H1 (cell line): ENCODE measurements at regions not wholly inside any gene's neighbourhood (a gene's known extent, or its start where the extent isn't known, plus 50 kb on each side); places are given as distances from the start of the nearest gene placed in this dataset.

Experiments
- CTCF ChIA-PET: fragments of 300-600 bp; sonication (Branson Sonifier 250); formaldehyde crosslinking; loops from one replicate; lab custom pipeline; 2021; ENCODE audit not compliant: partially characterized antibody; lab: Charles Lee
- POLR2A ChIA-PET: fragments of 300-600 bp; sonication (Branson Sonifier 250); formaldehyde crosslinking; loops from one replicate; lab custom pipeline; 2021; ENCODE audit warnings: inconsistent platforms; ENCODE audit not compliant: partially characterized antibody; lab: Charles Lee
- DNase-seq, 2 experiments: peaks; one replicate each; pipeline versions ENCODE4 v3.0.0 to v3.0.0-alpha.2; 2010 to 2022; ENCODE audit warnings: low spot score in 2 of 2, low read depth in 1 of 2, mixed read lengths in 1 of 2
- FAIRE-seq: peaks from 2 replicates; lab custom pipeline; 2011; peaks lifted over from hg19 to GRCh38; lab: Jason Lieb, UNC
- H2AFZ ChIP-seq: 2 replicates; pipeline ENCODE4 v1.8.1; 2012; ENCODE audit warnings: low read length, inconsistent platforms
- H2AK5ac ChIP-seq: 2 replicates; pipeline ENCODE4 v1.6.1; 2013; ENCODE audit warnings: low read depth, low read length
- H2BK120ac ChIP-seq: replicated peaks from 2 replicates; pipeline ENCODE3; 2013; ENCODE audit warnings: low read depth, low read length, inconsistent platforms
- H2BK12ac ChIP-seq: 2 replicates; pipeline ENCODE4 v1.6.1; 2013; ENCODE audit warnings: low read depth, low read length
- H2BK15ac ChIP-seq: 2 replicates; pipeline ENCODE4 v1.6.1; 2013; ENCODE audit warnings: low read length
- H2BK20ac ChIP-seq: 2 replicates; pipeline ENCODE4 v1.6.1; 2013; ENCODE audit warnings: low read length
- H2BK5ac ChIP-seq: 2 replicates; pipeline ENCODE4 v1.6.1; 2013; ENCODE audit warnings: low read depth, low read length
- H3K14ac ChIP-seq: 2 replicates; pipeline ENCODE4 v1.6.1; 2013; ENCODE audit warnings: inconsistent platforms; ENCODE audit not compliant: insufficient read length
- H3K18ac ChIP-seq: 2 replicates; pipeline ENCODE4 v1.6.1; 2013; ENCODE audit warnings: low read length; ENCODE audit errors: extremely low read depth
- H3K23ac ChIP-seq: 2 replicates; pipeline ENCODE4 v1.6.1; 2013; ENCODE audit warnings: inconsistent platforms; ENCODE audit not compliant: insufficient read length
- H3K23me2 ChIP-seq: 2 replicates; pipeline ENCODE4 v1.6.1; 2013; ENCODE audit warnings: low read depth, low read length
- H3K27ac ChIP-seq: 2 replicates; pipeline ENCODE4 v1.6.1; 2011; ENCODE audit warnings: low read depth, low read length, inconsistent platforms
- H3K27me3 ChIP-seq, 4 experiments: replicated peaks in 1 of 4; 1 replicate in 1 of 4; 2 replicates in 3 of 4; pipeline versions ENCODE4 v1.6.1 to v1.8.1; 2011 to 2013; ENCODE audit warnings: low read length in 3 of 4, mild to moderate bottlenecking in 3 of 4, inconsistent platforms in 2 of 4, mixed read lengths in 2 of 4, moderate library complexity in 1 of 4; ENCODE audit not compliant: control insufficient read depth in 3 of 4, insufficient read depth in 3 of 4; ENCODE audit errors: extremely low read depth in 1 of 4
- H3K36me3 ChIP-seq, 4 experiments: 2 replicates each; pipeline versions ENCODE4 v1.6.1 to v1.8.1; 2011 to 2013; ENCODE audit warnings: mild to moderate bottlenecking in 4 of 4, low read length in 3 of 4, moderate library complexity in 2 of 4, control low read depth in 1 of 4, inconsistent platforms in 1 of 4; ENCODE audit not compliant: insufficient read depth in 4 of 4, control insufficient read depth in 2 of 4
- H3K4ac ChIP-seq: replicated peaks from 2 replicates; pipeline ENCODE3; 2013; ENCODE audit warnings: low read length, low read depth, mixed read lengths, inconsistent platforms; ENCODE audit not compliant: insufficient read length
- H3K4me1 ChIP-seq, 4 experiments: replicated peaks in 1 of 4; 1 replicate in 1 of 4; 2 replicates in 3 of 4; pipeline versions ENCODE4 v1.6.1 to v1.8.1; 2011 to 2013; ENCODE audit warnings: low read length in 3 of 4, inconsistent platforms in 2 of 4, mixed read lengths in 1 of 4; ENCODE audit not compliant: insufficient read depth in 4 of 4, control insufficient read depth in 3 of 4
- H3K4me2 ChIP-seq, 2 experiments: 2 replicates each; pipeline versions ENCODE4 v1.6.1 to v1.8.1; 2011 to 2013; ENCODE audit warnings: low read depth in 2 of 2, low read length in 2 of 2, control low read depth in 1 of 2, inconsistent platforms in 1 of 2, mild to moderate bottlenecking in 1 of 2; ENCODE audit not compliant: insufficient read depth in 1 of 2
- H3K4me3 ChIP-seq, 4 experiments: fragments of 200-600, 300-600 bp in 1 of 4; sonication (generic), shearing (Covaris generic), sonication (Bioruptor Twin) in 1 of 4; 2 replicates each; pipeline versions ENCODE4 v1.5.1 to v1.8.1; 2011 to 2016; ENCODE audit warnings: low read length in 4 of 4, low read depth in 3 of 4, control low read depth in 2 of 4, inconsistent platforms in 2 of 4, mild to moderate bottlenecking in 2 of 4, mixed read lengths in 1 of 4, moderate library complexity in 1 of 4; ENCODE audit not compliant: insufficient read depth in 2 of 4; ENCODE audit errors: extremely low read depth in 1 of 4
- H3K56ac ChIP-seq: replicated peaks from 2 replicates; pipeline ENCODE3; 2013; ENCODE audit warnings: low read depth, mild to moderate bottlenecking, mixed read lengths, low read length, inconsistent platforms; ENCODE audit not compliant: insufficient read length
- H3K79me1 ChIP-seq: 2 replicates; pipeline ENCODE4 v1.6.1; 2013; ENCODE audit warnings: low read depth, low read length, control low read depth
- H3K79me2 ChIP-seq, 2 experiments: 2 replicates each; pipeline versions ENCODE4 v1.6.1 to v1.8.1; 2012 to 2013; ENCODE audit warnings: low read length in 2 of 2, mild to moderate bottlenecking in 2 of 2, inconsistent platforms in 1 of 2; ENCODE audit not compliant: insufficient read depth in 2 of 2, control insufficient read depth in 1 of 2
- H3K9ac ChIP-seq, 4 experiments: replicated peaks in 1 of 4; 1 replicate in 1 of 4; 2 replicates in 3 of 4; pipeline versions ENCODE4 v1.6.1 to v1.8.1; 2011 to 2013; ENCODE audit warnings: low read depth in 3 of 4, low read length in 3 of 4, control low read depth in 2 of 4, mild to moderate bottlenecking in 2 of 4, moderate library complexity in 2 of 4, inconsistent platforms in 1 of 4; ENCODE audit errors: extremely low read depth in 1 of 4
- H3K9me3 ChIP-seq, 2 experiments: 2 replicates each; pipeline versions ENCODE4 v1.6.1 to v1.8.1; 2012 to 2013; ENCODE audit warnings: mild to moderate bottlenecking in 2 of 2, moderate library complexity in 2 of 2, control low read depth in 1 of 2, inconsistent platforms in 1 of 2, low read depth in 1 of 2, low read length in 1 of 2, mixed read lengths in 1 of 2; ENCODE audit not compliant: insufficient read depth in 2 of 2
- H4K20me1 ChIP-seq, 2 experiments: replicated peaks in 1 of 2; 2 replicates each; pipeline versions ENCODE3 to v1.8.1; 2011 to 2013; ENCODE audit warnings: inconsistent platforms in 2 of 2, low read length in 2 of 2, mild to moderate bottlenecking in 1 of 2; ENCODE audit not compliant: insufficient read depth in 2 of 2, control insufficient read depth in 1 of 2
- H4K5ac ChIP-seq: 2 replicates; pipeline ENCODE4 v1.6.1; 2013; ENCODE audit warnings: low read length, low read depth, mixed read lengths, inconsistent platforms; ENCODE audit not compliant: insufficient read length
- H4K8ac ChIP-seq: 2 replicates; pipeline ENCODE4 v1.8.0; 2013; ENCODE audit warnings: mild to moderate bottlenecking, moderate library complexity, low read length, inconsistent platforms; ENCODE audit not compliant: insufficient read depth; ENCODE audit errors: extremely low read depth
- H4K91ac ChIP-seq: replicated peaks from 2 replicates; pipeline ENCODE3; 2013; ENCODE audit warnings: low read length, mixed read lengths, inconsistent platforms; ENCODE audit not compliant: insufficient read length
- ASH2L ChIP-seq: fragments of 200-600, 300-600 bp; sonication (generic); IDR thresholded peaks from one replicate; pipeline ENCODE4 v1.7.1; 2017; ENCODE audit warnings: low read length
- CEBPB ChIP-seq: IDR thresholded peaks from 2 replicates; pipeline ENCODE4 v1.6.1; 2012; ENCODE audit warnings: low read depth, low read length
- CHD1 ChIP-seq: IDR thresholded peaks from 2 replicates; pipeline ENCODE4 v1.6.1; 2012; ENCODE audit warnings: low read depth, low read length, improper control_type of control experiment
- EP300 ChIP-seq, 2 experiments: IDR thresholded peaks; 1 replicate in 1 of 2; 2 replicates in 1 of 2; pipeline ENCODE4 v1.6.1; 2011 to 2012; ENCODE audit warnings: low read depth in 2 of 2, low read length in 2 of 2, mild to moderate bottlenecking in 2 of 2, borderline replicate concordance in 1 of 2, inconsistent platforms in 1 of 2, moderate library complexity in 1 of 2
- GABPA ChIP-seq: IDR thresholded peaks from 2 replicates; pipeline ENCODE4 v1.6.1; 2011; ENCODE audit warnings: mild to moderate bottlenecking, low read length, moderate library complexity, borderline replicate concordance; ENCODE audit not compliant: insufficient read depth
- GTF2F1 ChIP-seq: IDR thresholded peaks from 2 replicates; pipeline ENCODE4 v1.6.1; 2012; ENCODE audit warnings: low read depth, low read length, improper control_type of control experiment, borderline replicate concordance
- JUND ChIP-seq: IDR thresholded peaks from 2 replicates; pipeline ENCODE4 v1.6.1; 2011; ENCODE audit warnings: mild to moderate bottlenecking, improper control_type of control experiment, low read length
- PHF8 ChIP-seq: fragments of 200-600 bp; sonication (generic); conservative IDR thresholded peaks from 2 replicates; pipeline ENCODE4 v1.7.1; 2012; ENCODE audit warnings: low read depth, mild to moderate bottlenecking, inconsistent platforms, low read length, moderate library complexity
- RXRA ChIP-seq: IDR thresholded peaks from 2 replicates; pipeline ENCODE4 v1.6.1; 2011; ENCODE audit warnings: low read depth, mild to moderate bottlenecking, low read length, moderate library complexity; ENCODE audit not compliant: insufficient read depth
- SP2 ChIP-seq: IDR thresholded peaks from 2 replicates; pipeline ENCODE4 v1.6.1; 2012; ENCODE audit warnings: mild to moderate bottlenecking, low read length, inconsistent platforms
- SP4 ChIP-seq: IDR thresholded peaks from 2 replicates; pipeline ENCODE4 v1.6.1; 2012; ENCODE audit warnings: low read length, inconsistent platforms
- SRF ChIP-seq: IDR thresholded peaks from 2 replicates; pipeline ENCODE4 v1.6.1; 2011; ENCODE audit warnings: mild to moderate bottlenecking, low read depth, low read length, moderate library complexity
- TAF1 ChIP-seq: IDR thresholded peaks from 2 replicates; pipeline ENCODE4 v1.6.1; 2011; ENCODE audit warnings: mild to moderate bottlenecking, low read depth, low read length
- TEAD4 ChIP-seq: IDR thresholded peaks from 2 replicates; pipeline ENCODE4 v1.6.1; 2012; ENCODE audit warnings: low read depth, low read length, inconsistent platforms, mixed read lengths
- WGBS, 2 experiments: shearing (Covaris generic) in 1 of 2; methylation state at CpG; one replicate each; pipeline versions ENCODE4 v1.1.6 to v1.1.7; 2013 to 2015; ENCODE audit warnings: low lambda C conversion rate in 2 of 2, mixed read lengths in 2 of 2, inconsistent platforms in 1 of 2, low coverage in 1 of 2, missing lambda C conversion rate in 1 of 2; ENCODE audit not compliant: insufficient replicate concordance in 2 of 2, insufficient coverage in 1 of 2, insufficient read length in 1 of 2; ENCODE audit errors: extremely low coverage in 1 of 2, missing lambda C conversion rate in 1 of 2; 5-methylcytosine and 5-hydroxymethylcytosine counted together

GRCh38 chr4:97134456-97134855 is 1008.8 kb downstream of the STPG2 start:
- Histone ChIP-seq H3K23me2 (no peaks in the 10 kb centered on the region), H2BK5ac (no peak overlapping the region), H3K4me2 (no peak overlapping the region), H4K91ac (no peak overlapping the region), H3K18ac (no peak overlapping the region), H3K4ac (no peak overlapping the region), H3K36me3 (peaks cover 0 to 18% (median 2%) of the 10 kb centered on the region in 4 experiments; a peak in 3 of 8 replicates), H2BK15ac (no peak overlapping the region), H2AK5ac (no peak overlapping the region), H3K4me3 (no peak overlapping the region), H3K9me3 (peaks cover 18% of the 10 kb centered on the region in 2 experiments), H3K79me2 (no peaks in the 10 kb centered on the region), H3K56ac (no peak overlapping the region), H2AFZ (no peak overlapping the region), H3K14ac (no peak overlapping the region), H2BK120ac (no peak overlapping the region), H3K4me1 (peaks cover 0 to 2% (median 0%) of the 10 kb centered on the region in 4 experiments; a peak in 1 of 7 replicates), H2BK12ac (no peak overlapping the region), H4K5ac (no peak overlapping the region), H4K8ac (no peak overlapping the region), H2BK20ac (no peak overlapping the region), H3K9ac (no peak overlapping the region), H3K27ac (no peak overlapping the region), H3K23ac (no peak overlapping the region), H4K20me1 (no peaks in the 10 kb centered on the region), H3K27me3 (no peaks in the 10 kb centered on the region), H3K79me1 (no peaks in the 10 kb centered on the region)
- POLR2A ChIA-PET: no interaction called here
- TF ChIP-seq GTF2F1 (no peak), TAF1 (no peak), SP2 (no peak), PHF8 (no peak), CHD1 (no peak), TEAD4 (no peak), GABPA (no peak), SP4 (no peak), JUND (no peak), SRF (no peak), EP300 (IDR thresholded peaks at IDR 0.05; ENCODE audit: borderline replicate concordance in 1 of 2, low read depth in 2 of 2, low read length in 2 of 2) (no peak), CEBPB (no peak), RXRA (no peak), ASH2L (no peak)
- 74% methylated on average over 2 of the region's 2 CpGs; no CpG with 5 or more reads in 1 of the 2 experiments for WGBS, 2 experiments
- DNase-seq (no peak), FAIRE-seq (no peak)
- CTCF ChIA-PET: no interaction called here
